ENCODE measurements at regions not wholly inside any gene's neighbourhood (a gene's known extent, or its start where the extent isn't known, plus 50 kb on each side); places are given as distances from the start of the nearest gene placed in this dataset.

DNA sequence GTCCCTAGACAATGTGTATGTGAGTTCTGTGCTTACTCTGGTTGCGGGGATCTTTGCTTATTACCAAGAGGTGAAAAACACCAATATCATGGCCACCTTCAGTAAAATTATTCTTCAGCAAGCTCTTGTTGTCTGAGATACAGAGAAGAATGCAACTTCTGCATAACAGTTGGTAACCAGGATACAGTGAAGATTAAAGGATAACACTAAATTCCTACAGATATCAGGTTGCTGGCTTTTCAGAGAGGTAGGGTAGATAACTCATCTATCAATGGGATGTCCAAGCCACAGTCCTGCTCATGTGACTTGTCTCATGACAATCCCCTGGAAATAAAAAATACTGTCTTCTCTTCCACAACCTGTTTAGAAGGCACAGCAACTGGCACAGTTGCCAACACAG lies 308.5 kb downstream of the TNS1 start:
- DNase-seq: no peak

GRCh38 chr2:217693363-217693762 lies 309.4 kb downstream of the TNS1 start:
- no peaks in the 10 kb centered on the region; the same call in 1 of the 2 replicates for H3K9me2 ChIP-seq (replicated peaks; ENCODE audit: insufficient read depth, low read length)
- no peaks in the 10 kb centered on the region for H3K9me3 ChIP-seq (ENCODE audit: low read length)
- 0 out of 2 replicates have a peak, but pooled peaks cover 5% of the 10 kb centered on the region for H3K27me3 ChIP-seq (ENCODE audit: low read length)
- no peaks in the 10 kb centered on the region for H3K4me1 ChIP-seq (ENCODE audit: low read length)
- H3K36me3 ChIP-seq (ENCODE audit: insufficient read depth, low read length): no peaks in the 10 kb centered on the region
- no peak overlapping the region for H2AFZ ChIP-seq (ENCODE audit: low read length)
- H3K27ac ChIP-seq (ENCODE audit: low read length): no peak overlapping the region
- H3K4me2 ChIP-seq (ENCODE audit: low read depth, low read length, poor library complexity, severe bottlenecking): no peak overlapping the region
- no peaks in the 10 kb centered on the region for H3K79me2 ChIP-seq (ENCODE audit: low read length)
- DNase-seq: no peak
- H3K9ac ChIP-seq (ENCODE audit: low read length): no peak overlapping the region
- no peaks in the 10 kb centered on the region for H4K20me1 ChIP-seq (ENCODE audit: insufficient read depth, low read depth, low read length)
- no peak overlapping the region for H3K4me3 ChIP-seq (ENCODE audit: low read length)

More for the DNA sequence above, 308.5 kb downstream of the TNS1 start:
- H3K9me2 ChIP-seq (replicated peaks; ENCODE audit: insufficient read depth, low read length): no peaks in the 10 kb centered on the region; the same call in 1 of the 2 replicates
- H3K36me3 ChIP-seq (ENCODE audit: insufficient read depth, low read length): no peaks in the 10 kb centered on the region
- H3K27ac ChIP-seq (ENCODE audit: low read length): no peak overlapping the region
- no peak overlapping the region for H3K4me3 ChIP-seq (ENCODE audit: low read length)
- no peaks in the 10 kb centered on the region for H3K4me1 ChIP-seq (ENCODE audit: low read length)
- H2AFZ ChIP-seq (ENCODE audit: low read length): no peak overlapping the region
- no peaks in the 10 kb centered on the region for H4K20me1 ChIP-seq (ENCODE audit: insufficient read depth, low read depth, low read length)
- no peaks in the 10 kb centered on the region for H3K9me3 ChIP-seq (ENCODE audit: low read length)
- H3K4me2 ChIP-seq (ENCODE audit: low read depth, low read length, poor library complexity, severe bottlenecking): no peak overlapping the region
- no peaks in the 10 kb centered on the region for H3K79me2 ChIP-seq (ENCODE audit: low read length)
- H3K9ac ChIP-seq (ENCODE audit: low read length): no peak overlapping the region
- 0 out of 2 replicates have a peak, but pooled peaks cover 5% of the 10 kb centered on the region for H3K27me3 ChIP-seq (ENCODE audit: low read length)

GRCh38 chr2:217691920-217692666 lies 310.7 kb downstream of the TNS1 start:
- H4K20me1 ChIP-seq (ENCODE audit: insufficient read depth, low read depth, low read length): no peaks in the 10 kb centered on the region
- H3K79me2 ChIP-seq (ENCODE audit: low read length): no peaks in the 10 kb centered on the region
- no peaks in the 10 kb centered on the region for H3K36me3 ChIP-seq (ENCODE audit: insufficient read depth, low read length)
- H2AFZ ChIP-seq (ENCODE audit: low read length): no peak overlapping the region
- no peaks in the 10 kb centered on the region for H3K27me3 ChIP-seq (ENCODE audit: low read length)
- H3K4me1 ChIP-seq (ENCODE audit: low read length): no peaks in the 10 kb centered on the region
- H3K9me3 ChIP-seq (ENCODE audit: low read length): no peaks in the 10 kb centered on the region
- H3K9me2 ChIP-seq (replicated peaks; ENCODE audit: insufficient read depth, low read length): no peaks in the 10 kb centered on the region; the same call in 1 of the 2 replicates
- no peak for DNase-seq
- no peak overlapping the region for H3K27ac ChIP-seq (ENCODE audit: low read length)
- no peak overlapping the region for H3K4me3 ChIP-seq (ENCODE audit: low read length)
- H3K4me2 ChIP-seq (ENCODE audit: low read depth, low read length, poor library complexity, severe bottlenecking): no peak overlapping the region
- H3K9ac ChIP-seq (ENCODE audit: low read length): no peak overlapping the region

GRCh38 chr2:217691516-217691915 lies 311.3 kb downstream of the TNS1 start:
- Histone ChIP-seq H3K9me3 (ENCODE audit: low read length) (no peaks in the 10 kb centered on the region), H3K4me2 (ENCODE audit: low read depth, low read length, poor library complexity, severe bottlenecking) (no peak overlapping the region), H4K20me1 (ENCODE audit: insufficient read depth, low read depth, low read length) (no peaks in the 10 kb centered on the region), H3K4me1 (ENCODE audit: low read length) (no peaks in the 10 kb centered on the region), H3K4me3 (ENCODE audit: low read length) (no peak overlapping the region), H3K79me2 (ENCODE audit: low read length) (no peaks in the 10 kb centered on the region), H3K27ac (ENCODE audit: low read length) (no peak overlapping the region), H2AFZ (ENCODE audit: low read length) (no peak overlapping the region), H3K9me2 (replicated peaks; ENCODE audit: insufficient read depth, low read length) (no peaks in the 10 kb centered on the region; the same call in 1 of the 2 replicates), H3K36me3 (ENCODE audit: insufficient read depth, low read length) (no peaks in the 10 kb centered on the region), H3K27me3 (ENCODE audit: low read length) (no peaks in the 10 kb centered on the region), H3K9ac (ENCODE audit: low read length) (no peak overlapping the region)
- no peak for DNase-seq

GRCh38 chr2:217689053-217689452 lies 313.7 kb downstream of the TNS1 start:
- no peak for DNase-seq
- no peak overlapping the region for H3K9ac ChIP-seq (ENCODE audit: low read length)
- H3K9me2 ChIP-seq (replicated peaks; ENCODE audit: insufficient read depth, low read length): no peaks in the 10 kb centered on the region
- H3K79me2 ChIP-seq (ENCODE audit: low read length): no peaks in the 10 kb centered on the region
- H3K4me2 ChIP-seq (ENCODE audit: low read depth, low read length, poor library complexity, severe bottlenecking): no peak overlapping the region
- H3K4me3 ChIP-seq (ENCODE audit: low read length): no peak overlapping the region
- H3K27me3 ChIP-seq (ENCODE audit: low read length): no peaks in the 10 kb centered on the region
- no peaks in the 10 kb centered on the region for H3K36me3 ChIP-seq (ENCODE audit: insufficient read depth, low read length)
- H3K4me1 ChIP-seq (ENCODE audit: low read length): no peaks in the 10 kb centered on the region
- no peaks in the 10 kb centered on the region for H4K20me1 ChIP-seq (ENCODE audit: insufficient read depth, low read depth, low read length)
- H3K9me3 ChIP-seq (ENCODE audit: low read length): no peaks in the 10 kb centered on the region
- H3K27ac ChIP-seq (ENCODE audit: low read length): no peak overlapping the region
- no peak overlapping the region for H2AFZ ChIP-seq (ENCODE audit: low read length)

GRCh38 chr2:217688494-217688893 lies 314.3 kb downstream of the TNS1 start:
- no peak for DNase-seq
- no peaks in the 10 kb centered on the region for H3K4me1 ChIP-seq (ENCODE audit: low read length)
- H3K4me3 ChIP-seq (ENCODE audit: low read length): no peak overlapping the region
- H3K4me2 ChIP-seq (ENCODE audit: low read depth, low read length, poor library complexity, severe bottlenecking): no peak overlapping the region
- H3K27me3 ChIP-seq (ENCODE audit: low read length): no peaks in the 10 kb centered on the region
- no peak overlapping the region for H3K27ac ChIP-seq (ENCODE audit: low read length)
- no peaks in the 10 kb centered on the region for H3K9me3 ChIP-seq (ENCODE audit: low read length)
- no peaks in the 10 kb centered on the region for H3K79me2 ChIP-seq (ENCODE audit: low read length)
- no peaks in the 10 kb centered on the region for H3K36me3 ChIP-seq (ENCODE audit: insufficient read depth, low read length)
- no peak overlapping the region for H3K9ac ChIP-seq (ENCODE audit: low read length)
- no peak overlapping the region for H2AFZ ChIP-seq (ENCODE audit: low read length)
- H3K9me2 ChIP-seq (replicated peaks; ENCODE audit: insufficient read depth, low read length): no peaks in the 10 kb centered on the region
- H4K20me1 ChIP-seq (ENCODE audit: insufficient read depth, low read depth, low read length): no peaks in the 10 kb centered on the region

DNA sequence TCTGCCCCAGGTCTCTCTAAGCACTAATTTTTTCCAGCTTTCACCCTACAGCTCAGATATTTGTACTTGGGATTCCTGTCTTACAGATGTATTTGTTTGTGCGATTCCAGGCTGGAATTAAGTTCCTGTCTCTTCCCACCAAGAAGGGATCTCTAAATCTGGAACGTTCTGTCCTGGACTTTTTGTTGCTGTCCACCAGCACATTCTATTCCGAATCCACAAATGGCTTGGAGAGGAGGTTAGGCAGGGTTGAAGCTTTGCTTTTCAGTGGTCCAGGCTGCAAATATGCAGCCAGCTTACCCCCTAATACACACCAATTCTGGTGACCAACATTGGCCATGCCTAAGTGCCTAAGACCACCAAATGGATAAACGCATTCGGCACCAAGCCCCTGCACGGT lies 315.0 kb downstream of the TNS1 start:
- no peak overlapping the region for H3K4me3 ChIP-seq (ENCODE audit: low read length)
- H3K27ac ChIP-seq (ENCODE audit: low read length): no peak overlapping the region
- no peak overlapping the region for H2AFZ ChIP-seq (ENCODE audit: low read length)
- no peaks in the 10 kb centered on the region for H3K9me2 ChIP-seq (replicated peaks; ENCODE audit: insufficient read depth, low read length)
- no peak overlapping the region for H3K4me2 ChIP-seq (ENCODE audit: low read depth, low read length, poor library complexity, severe bottlenecking)
- H3K36me3 ChIP-seq (ENCODE audit: insufficient read depth, low read length): no peaks in the 10 kb centered on the region
- H3K9ac ChIP-seq (ENCODE audit: low read length): no peak overlapping the region
- H4K20me1 ChIP-seq (ENCODE audit: insufficient read depth, low read depth, low read length): no peaks in the 10 kb centered on the region
- H3K4me1 ChIP-seq (ENCODE audit: low read length): no peaks in the 10 kb centered on the region
- no peak for DNase-seq
- no peaks in the 10 kb centered on the region for H3K27me3 ChIP-seq (ENCODE audit: low read length)
- H3K79me2 ChIP-seq (ENCODE audit: low read length): no peaks in the 10 kb centered on the region
- no peaks in the 10 kb centered on the region for H3K9me3 ChIP-seq (ENCODE audit: low read length)

- no peaks in the 10 kb centered on the region for H3K9me2 ChIP-seq (replicated peaks; ENCODE audit: insufficient read depth, low read length)
- no peak for DNase-seq
- H4K20me1 ChIP-seq (ENCODE audit: insufficient read depth, low read depth, low read length): no peaks in the 10 kb centered on the region
- no peaks in the 10 kb centered on the region for H3K9me3 ChIP-seq (ENCODE audit: low read length)
- no peak overlapping the region for H2AFZ ChIP-seq (ENCODE audit: low read length)
- H3K36me3 ChIP-seq (ENCODE audit: insufficient read depth, low read length): no peaks in the 10 kb centered on the region
- no peak overlapping the region for H3K27ac ChIP-seq (ENCODE audit: low read length)
- no peak overlapping the region for H3K4me3 ChIP-seq (ENCODE audit: low read length)
- H3K4me2 ChIP-seq (ENCODE audit: low read depth, low read length, poor library complexity, severe bottlenecking): no peak overlapping the region
- no peaks in the 10 kb centered on the region for H3K79me2 ChIP-seq (ENCODE audit: low read length)
- no peaks in the 10 kb centered on the region for H3K4me1 ChIP-seq (ENCODE audit: low read length)
- no peak overlapping the region for H3K9ac ChIP-seq (ENCODE audit: low read length)
- H3K27me3 ChIP-seq (ENCODE audit: low read length): no peaks in the 10 kb centered on the region
Measured at GRCh38 chr2:217685255-217685605, 317.6 kb downstream of the TNS1 start.
